Limb (tissue), 2 donors: ENCODE measurements at regions not wholly inside any gene's neighbourhood (a gene's known extent, or its start where the extent isn't known, plus 50 kb on each side); places are given as distances from the start of the nearest gene placed in this dataset.
"Not testable (repeated sequence)": the region's sequence is repeated elsewhere in the genome, so short reads cannot be mapped to it uniquely, and the experiment has no call there.

Source experiments
- DNase-seq, 2 donors: peaks; one replicate each; pipeline ENCODE4 v3.0.0-alpha.2; 2016; ENCODE audit errors: extremely low spot score in 2 of 2

DNA sequence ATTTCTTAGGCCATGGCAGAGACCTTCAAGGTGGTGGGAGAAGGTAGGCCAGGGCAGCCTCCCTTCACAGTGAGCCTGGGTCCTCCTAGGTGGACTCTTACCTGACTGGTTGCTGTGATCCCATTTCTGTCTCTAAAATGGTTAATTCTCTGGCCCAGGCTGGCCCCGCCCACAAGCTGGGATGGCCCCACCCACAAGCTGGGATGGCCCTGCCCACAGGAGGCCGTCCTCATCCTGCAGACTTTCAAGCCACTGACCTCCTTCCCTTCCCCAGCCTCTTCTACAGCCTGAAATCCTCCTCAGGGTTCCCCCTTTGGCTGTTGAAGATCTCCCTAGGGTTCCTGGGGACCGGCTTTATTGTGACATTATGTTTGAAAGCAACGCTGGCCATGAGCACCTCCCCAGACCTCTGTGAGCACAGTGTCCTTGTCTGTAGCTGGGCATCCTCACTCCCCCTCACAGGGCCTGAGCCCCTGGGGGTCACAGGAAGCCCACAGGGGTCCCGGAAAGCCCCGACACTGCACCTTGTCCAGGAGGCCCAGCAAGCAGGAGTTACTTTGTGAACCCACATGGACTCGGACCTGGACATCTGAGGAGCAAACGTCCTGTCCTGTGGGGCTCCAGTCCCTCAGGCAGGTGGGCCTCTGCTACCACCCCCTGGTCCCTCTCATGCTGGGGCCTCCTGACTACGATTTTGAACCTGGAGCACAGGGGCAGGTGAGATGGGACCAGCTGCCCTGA is 621.7 kb downstream of the MATN1 start:
- DNase-seq: no peak

DNA sequence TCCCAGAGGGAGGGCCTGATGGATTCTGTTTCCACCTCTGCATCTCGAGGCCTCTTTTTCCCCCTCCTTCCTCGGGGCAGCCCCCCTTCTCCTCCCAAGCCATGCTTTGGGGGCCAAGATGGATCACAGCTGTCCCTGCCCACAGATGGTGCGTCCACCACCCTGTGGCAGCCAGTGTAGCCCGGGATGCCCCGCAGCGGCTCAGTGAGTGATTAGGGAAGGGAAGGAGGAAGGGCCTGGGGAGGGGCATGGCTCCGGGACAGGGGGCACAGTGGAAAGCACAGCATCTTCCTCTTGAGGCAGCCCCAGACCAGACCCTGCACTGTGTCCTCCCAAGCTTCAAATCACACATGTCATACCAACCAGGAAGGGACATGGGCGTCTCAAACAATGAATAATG is 622.4 kb downstream of the MATN1 start:
- no peak for DNase-seq

DNA sequence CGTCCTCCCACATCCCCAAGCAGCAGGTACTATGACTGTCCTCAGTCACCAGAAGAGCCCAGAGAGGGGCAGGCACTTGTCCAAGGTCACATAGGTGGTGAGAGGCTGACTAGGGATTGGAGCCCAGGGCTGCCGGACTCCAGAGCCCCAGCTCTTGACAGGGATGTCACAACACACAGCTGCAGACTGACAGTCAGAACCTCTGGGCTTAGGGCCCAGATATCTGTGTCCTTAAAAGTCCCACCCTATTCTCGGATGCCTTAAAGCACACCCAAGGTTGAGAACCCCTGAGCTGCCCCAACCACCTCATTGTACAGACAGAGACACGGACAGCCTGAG is 622.9 kb downstream of the MATN1 start:
- no peak for DNase-seq

DNA sequence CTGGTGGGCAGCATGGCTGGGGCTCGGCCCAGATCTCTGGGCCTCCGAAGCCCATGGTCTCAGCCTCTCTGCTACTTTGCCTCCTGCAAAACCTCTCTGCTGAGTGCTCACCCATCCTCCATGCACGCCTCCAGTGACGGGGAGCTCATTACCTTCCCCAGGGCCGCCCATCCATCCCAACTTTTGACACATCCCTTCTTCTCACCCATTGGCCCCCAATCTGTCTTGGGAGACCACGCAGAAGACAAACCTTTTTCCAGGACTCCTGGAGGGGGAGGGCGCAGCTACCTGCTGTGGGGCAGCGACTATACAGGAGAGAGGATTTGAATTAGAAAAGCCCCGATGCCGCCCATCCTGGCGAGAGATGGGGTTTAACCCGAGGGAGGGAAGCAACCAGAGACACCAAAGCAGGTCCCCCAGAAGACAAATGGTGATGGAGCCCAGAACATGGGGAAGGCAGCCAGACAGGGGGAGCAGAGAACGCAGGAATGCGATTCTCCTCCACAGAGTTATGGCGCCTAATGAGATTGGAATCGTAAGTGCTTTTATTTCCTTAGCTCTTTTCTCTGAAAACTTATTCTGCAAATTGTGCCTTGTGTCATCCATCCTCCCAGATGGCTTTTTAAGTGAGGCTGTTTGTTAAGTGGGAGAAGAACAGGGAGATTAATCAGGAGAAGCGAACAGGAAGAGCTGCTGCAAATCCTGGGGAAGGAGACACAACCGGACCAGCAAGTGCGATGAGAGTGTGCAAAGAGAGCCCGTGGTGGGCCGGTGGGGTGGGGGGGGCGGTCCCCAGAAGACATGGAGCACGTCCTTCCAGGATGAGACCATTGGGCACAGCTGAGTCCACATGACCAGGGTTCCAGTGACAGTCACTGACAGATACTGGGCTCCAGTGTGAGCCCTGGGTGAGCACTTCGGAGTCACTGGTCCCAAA is 623.5 kb downstream of the MATN1 start:
- no peak for DNase-seq

DNA sequence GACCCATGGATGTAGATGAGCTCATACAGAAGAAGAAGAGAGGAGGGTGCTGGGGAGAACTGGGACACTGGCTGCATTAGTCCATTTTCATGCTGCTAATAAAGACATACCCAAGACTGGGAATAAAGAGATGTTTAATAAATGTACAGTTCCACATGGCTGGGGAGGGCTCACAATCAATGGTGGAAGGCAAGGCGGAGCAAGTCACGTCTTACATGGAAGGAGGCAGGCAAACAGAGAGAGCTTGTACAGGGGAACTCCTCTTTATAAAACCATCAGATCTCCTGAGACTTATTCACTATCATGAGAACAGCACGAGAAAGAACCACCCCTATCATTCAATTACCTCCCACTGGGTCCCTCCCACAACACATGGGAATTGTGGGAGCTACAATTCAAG is 625.5 kb downstream of the MATN1 start:
- not testable (repeated sequence) for DNase-seq

DNA sequence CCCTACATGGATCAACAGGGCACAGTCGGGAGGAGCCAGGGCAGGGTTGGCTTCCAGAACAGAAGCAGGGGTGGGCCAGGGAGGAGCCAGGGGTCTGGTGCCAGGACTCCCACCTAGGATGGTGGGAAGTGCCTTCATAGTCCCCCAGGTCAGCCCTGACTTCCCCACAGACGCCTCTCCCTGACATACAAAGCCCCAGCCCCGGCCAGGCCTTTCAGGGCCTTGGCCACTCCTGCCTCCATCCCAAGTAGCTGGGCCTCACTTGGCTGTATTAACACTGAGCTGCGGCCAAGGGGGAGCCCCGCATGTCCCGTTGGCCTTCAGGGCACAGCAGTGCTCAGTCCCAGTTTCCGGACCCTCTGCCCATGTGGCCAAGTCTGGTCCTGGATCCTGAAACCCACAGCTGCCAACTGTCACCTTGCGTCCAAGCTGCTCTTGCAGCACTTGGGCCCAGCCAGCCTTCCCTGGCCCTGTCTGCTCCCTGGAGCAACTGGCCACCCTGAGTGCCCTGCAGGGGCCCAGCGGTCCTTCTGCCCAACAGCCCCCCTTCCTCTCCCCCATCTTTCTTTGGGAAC is 627.8 kb downstream of the MATN1 start:
- no peak for DNase-seq

DNA sequence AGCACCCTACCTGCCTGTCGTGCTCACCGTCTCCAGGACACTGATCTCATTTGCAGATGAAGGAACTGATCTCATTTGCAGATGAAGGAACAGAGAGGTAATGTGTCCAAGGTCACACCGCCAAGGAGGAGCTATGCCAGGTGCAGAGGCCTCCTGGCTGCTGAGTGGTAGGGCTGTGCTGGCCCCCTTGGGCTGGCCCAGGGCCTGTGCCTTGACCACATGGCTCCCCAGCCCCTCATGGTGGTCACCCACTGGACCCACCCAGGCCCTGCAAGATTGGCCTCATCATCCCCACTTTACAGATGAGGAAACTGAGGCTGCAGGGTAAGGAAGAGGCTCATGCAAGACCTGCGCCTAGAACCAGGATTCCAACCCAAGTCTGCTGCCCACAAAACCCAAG is 628.3 kb downstream of the MATN1 start:
- no peak for DNase-seq

DNA sequence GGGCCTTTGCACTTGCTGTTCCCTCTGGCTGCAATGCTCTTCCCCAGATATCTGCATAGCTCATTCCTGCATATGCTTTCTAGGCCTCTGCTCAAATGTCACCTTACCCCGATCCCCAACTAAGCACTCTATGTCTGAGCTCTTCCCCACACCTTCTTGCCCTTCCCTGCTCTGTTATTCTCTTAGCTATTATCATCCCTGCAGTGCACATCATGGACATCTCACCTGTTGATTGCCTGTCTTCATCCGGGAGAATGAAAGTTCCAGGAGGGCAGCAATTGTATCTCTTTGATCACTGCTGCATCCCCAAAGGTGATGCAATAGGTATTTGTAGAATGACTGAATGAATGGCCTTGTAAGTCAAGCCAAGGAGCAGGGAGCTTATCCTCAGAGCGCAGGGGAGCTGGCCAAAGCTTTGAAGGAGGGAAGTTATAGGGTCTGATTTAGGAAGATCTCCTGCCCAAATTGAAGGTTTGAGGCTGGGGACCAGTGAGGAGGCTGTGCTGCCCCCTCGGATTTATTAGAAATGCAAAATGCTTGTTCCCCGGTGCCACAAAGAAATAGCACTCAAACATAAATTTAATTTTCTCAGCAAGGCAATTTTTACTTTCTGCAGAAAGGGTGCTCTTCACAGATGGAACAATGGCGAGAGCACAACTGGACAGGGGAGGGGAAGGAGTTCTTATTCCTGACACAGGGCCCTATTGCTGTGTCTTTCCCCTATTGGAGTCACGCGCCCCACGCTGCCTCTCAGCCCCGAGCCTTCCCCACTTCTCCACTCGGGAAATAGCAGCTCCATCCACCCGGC is 631.1 kb downstream of the MATN1 start:
- DNase-seq: no peak

DNA sequence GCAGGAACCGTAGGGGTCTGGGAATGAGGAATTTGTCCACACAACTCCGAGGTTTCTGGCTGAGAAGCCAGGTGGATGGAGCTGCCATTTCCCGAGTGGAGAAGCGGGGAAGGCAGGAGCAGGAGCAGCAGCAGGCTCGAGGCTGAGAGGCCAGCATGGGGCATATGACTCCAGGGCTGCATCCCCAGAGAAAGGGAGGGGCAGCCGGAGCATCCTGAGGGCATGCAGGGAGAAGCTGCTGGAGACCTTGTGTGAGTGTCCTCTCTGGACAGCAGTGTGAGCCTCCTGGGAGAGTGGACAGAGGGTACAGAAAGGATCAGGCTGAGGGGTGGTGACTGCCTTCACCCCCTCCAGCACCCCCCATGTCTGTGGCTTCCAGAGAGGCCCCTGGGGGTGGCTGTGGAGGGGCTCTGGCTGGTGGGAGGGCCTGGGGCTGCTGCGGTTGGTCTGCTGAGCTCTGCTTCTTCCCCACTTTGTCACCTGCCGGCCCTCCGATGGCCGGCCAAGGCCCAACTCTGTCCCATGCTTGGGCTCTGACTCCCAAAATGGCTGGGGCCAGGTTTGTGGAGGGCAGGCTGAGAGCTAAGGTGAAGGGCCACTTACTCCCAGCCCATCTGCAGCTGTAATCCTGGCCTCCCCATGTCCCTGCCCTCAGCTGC is 633.1 kb downstream of the MATN1 start:
- DNase-seq: no peak

DNA sequence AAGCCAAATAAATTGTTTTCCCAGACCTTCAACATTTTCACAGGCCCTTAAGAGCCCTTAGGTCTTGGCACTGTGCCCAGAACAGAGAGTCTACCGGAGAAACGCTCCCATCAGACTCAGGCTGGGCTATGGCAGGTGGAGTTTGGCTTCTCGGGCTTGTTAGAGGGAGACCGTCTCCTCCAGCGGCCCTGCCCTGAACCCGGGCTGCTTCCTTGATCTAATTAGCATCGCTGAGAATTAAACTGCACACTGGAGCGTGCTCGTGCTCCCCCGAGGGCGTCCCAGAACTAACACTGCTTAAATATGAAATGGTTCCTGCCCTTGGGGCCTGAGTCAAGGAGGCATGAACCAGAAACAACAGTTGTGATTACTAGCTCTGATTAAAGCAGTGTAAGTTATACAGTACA is 634.4 kb downstream of the MATN1 start:
- DNase-seq: peak in 1 of 2 donors; percentile 45

DNA sequence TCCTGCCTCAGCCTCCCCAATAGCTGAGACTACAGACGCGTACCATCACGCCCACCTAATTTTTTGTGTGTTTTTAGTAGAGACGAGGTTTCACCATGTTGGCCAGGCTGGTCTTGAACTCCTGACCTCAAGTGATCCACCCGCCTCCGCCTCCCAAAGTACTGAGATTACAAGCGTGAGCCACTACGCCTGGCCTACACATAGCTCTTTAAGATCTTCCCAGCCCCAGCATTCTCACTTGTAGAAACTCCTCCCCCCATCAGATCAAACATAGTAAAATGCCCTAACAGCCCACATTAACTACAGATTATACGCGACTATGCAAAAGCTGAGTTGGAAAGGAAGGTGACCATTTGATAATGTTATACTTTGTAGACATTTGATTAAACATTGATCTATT is 634.8 kb downstream of the MATN1 start:
- no peak for DNase-seq

DNA sequence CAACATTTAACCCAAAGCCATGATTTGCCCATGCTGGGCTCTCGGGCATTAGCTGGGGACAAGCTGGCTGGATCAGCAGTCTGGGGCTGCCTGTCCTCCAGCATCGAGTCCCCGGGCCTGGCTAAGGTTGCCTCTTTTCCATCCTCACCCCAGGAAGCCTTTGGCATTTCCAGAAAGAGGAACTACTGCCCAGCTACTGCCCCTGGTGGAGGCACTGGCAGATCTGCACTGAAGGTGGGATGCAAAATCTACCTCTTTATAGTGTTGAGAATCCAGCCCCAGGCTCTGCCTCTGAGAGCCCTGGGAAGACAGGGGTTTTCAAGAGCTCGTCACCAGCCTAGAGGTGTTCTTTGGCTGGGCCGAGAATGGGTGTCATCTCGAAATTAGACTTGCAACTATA is 635.9 kb downstream of the MATN1 start:
- DNase-seq: no peak

DNA sequence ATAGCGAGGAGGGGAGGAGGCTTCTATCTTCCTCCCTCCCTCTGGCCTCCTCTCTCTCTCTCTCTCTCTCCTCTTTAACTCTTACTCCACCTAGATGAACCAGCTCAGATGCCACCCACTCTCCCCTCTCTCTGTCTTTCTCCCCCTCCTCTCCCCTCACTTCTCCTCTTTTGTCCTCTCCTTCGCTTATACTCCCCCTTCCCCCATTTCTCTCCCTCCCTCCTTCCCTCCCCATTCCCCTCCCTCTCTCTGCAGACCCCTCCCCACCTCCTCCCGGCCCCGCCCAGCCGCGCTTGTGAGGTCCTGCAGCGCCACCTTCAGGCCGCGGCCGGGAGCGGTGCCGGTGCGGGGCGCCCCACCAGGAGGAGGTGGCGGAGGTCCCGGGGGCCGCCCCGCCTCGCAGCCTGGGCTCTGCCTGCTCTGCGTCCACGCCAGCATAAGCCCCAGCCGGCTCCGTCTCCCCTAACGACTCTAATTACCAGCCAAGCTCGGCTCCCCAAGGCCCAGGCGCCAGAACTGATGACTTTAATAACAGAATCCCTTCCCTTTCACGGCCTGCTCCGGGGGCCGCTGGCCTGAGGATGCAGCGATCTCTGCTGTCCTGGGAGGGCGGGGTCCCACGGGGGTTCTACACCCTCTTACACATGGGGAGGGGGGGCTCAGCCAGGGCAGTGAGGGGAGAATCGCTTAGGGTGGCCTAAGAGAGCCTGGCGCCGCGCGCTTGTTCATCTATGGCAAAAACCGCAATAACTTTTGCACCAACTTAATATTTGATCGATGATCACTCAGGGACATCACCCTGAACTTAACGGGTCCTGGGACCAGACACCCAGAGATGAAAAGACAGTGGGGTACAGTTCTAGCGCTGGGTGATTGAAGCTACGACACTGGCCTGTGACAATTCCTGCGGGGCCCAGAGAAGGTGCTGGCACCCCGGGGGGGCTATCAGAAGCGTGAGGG is 637.3 kb downstream of the MATN1 start:
- peak; percentile 33 to 93 for DNase-seq

DNA sequence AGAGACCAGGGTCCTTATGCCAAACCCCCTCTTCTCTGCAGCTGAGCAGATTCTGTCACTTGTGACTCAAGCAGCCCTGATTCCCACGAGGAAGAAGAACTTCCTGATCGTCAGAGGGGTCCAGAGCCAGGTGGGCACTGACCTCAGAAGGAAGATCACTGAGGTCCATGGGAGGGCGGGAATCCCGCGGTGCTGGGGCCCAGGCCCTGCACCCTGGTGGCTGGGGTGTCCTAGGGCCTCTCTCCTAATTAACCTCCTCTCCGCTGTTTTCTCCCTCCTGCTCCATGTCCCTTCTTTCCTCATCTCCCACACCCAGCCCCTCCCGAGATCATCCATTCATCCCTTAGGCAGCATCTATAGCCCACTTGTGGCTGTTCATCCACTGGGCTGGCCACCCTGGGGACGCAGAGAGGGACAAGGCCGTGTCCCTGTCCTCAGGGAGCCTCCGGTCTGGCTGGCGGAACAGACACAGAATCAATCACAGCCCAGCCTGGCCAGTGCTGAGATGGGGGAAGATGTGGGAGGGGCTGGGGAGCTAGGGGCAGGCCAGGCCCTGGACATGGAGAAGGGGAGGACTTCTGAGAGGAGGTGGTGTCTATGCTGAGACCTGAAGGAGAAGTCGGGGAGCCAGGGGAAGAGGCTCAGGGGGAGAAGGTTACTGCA is 638.3 kb downstream of the MATN1 start:
- no peak for DNase-seq

DNA sequence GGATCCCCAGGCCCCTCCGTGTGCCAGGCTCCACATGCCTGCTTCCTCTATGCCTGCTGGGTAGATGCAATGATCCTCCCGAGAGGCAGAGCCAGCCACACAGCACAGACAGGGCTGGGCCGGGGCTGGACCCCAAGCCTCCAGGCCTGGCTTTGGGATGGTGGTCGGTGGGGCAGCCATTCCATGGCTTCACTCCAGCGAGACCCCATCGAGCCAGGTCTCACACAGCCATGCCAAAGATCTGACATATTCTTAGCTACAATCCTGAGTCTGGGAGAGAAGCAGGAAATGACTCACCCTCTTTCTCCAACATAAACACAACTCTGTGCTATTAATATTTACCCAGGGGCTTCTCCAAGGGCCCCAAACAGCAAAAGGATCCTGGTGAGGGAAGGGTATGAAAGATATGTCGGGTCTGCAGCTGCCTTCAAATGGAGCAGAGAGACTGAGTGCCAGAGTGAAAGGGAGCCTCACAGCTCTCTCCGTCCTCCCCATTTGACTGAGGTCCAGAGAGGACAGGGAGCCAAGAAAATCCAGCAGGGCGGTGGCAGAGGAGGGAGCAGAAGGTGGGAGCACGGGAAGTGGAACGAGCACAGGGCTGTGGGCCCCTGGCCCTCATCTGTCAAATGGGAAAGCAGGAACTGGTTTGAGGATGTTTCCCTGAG is 639.5 kb downstream of the MATN1 start:
- DNase-seq: peak; percentile 15 to 68

DNA sequence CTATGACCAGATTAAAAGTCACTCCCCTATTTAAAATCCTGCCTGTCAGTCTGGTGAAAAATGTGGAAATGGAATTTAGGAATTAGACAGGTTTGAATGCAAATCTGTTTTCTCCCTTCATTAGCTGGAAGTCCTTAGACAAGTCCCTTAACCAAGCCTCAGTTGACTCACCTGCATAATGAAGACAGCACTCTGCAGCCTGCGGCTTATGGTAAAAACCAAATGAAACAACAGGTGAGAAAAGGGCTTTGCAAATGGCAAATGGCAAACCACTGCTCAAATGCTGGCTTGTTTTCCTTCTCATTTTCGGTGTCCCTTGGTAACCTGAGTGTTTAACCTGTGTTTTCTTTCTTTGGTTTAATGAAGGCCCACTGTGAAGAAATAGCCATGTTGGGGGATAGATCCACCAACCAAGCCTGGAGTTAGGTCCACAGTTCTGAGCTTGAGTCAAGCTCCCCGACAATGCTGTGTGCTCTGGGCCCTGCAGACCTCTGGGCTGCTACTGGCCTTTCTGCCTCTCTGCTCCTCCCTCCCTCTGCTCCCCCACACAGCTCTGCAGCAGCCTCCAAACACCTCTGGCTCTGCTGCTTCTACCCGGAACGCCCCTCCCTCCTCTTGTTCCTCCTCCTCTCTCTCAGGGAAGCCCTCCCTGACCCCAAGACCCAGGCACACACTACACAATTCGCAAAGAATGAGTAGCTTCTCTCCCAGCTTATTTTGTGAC is 641.8 kb downstream of the MATN1 start:
- no peak for DNase-seq

DNA sequence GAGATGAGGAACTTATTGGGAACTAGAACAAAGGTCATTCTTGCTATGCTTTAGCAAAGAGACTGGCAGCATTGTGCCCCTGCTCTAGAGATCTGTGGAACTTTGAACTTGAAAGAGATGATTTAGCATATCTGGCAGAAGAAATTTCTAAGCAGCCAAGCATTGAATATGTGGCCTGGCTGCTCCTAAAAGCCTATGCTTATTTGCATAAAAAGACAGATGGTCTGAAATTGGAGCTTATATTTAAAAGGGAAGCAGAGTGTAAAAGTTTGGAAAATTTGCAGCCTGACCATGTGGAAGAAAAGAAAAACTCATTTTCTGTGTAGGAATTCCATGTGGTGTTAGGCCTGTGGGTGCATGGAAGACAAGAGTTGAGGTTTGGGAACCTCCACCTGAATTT is 647.5 kb downstream of the MATN1 start:
- not testable (repeated sequence) for DNase-seq

DNA sequence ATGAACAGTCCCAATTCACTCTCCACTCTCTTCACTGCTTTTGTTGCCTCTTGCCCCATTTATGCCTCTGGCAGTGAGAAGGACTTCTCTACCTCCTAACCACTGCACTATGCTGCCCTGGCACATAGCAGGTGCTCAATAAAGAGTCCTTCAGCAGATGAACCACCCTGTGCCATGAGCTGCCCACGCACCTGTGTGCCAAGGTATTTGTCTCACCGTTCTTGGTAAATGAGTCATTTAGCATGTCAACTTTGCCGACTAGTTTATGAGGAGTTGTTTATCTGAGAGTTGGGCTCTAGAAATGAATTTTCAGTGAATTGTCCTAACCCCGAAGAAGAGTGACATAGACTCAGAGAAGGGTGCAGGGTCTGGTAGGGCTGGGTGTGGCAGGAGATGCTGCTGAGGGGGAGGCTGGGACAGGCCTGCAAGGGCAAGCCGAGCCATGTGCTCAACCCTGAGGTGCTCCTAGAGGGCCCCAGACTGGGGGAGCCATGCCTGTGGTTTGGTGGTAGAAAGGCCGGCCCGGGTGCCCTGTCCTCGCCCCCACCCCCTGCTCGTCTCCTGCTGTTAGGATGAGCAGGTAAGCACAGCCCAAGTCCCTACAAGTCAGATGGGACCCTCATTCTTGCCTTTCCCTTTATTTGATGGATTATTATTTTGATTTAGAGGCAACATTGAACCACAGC is 654.5 kb downstream of the MATN1 start:
- no peak for DNase-seq
